Stomach (tissue), 4 donors: ENCODE measurements at regions not wholly inside any gene's neighbourhood (a gene's known extent, or its start where the extent isn't known, plus 50 kb on each side); places are given as distances from the start of the nearest gene placed in this dataset.

Experiments
- EP300 ChIP-seq: sonication (generic); formaldehyde crosslinking; IDR thresholded peaks from one replicate; pipeline ENCODE4 v1.6.1; 2017; ENCODE audit warnings: antibody characterized with exemption
- POLR2A ChIP-seq, 4 donors: fragments of 450-650 bp; IDR thresholded peaks; one replicate each; pipeline ENCODE4 v1.6.1; 2016; ENCODE audit warnings: antibody characterized with exemption in 4 of 4, control low read depth in 2 of 4, mild to moderate bottlenecking in 1 of 4, moderate library complexity in 1 of 4
- POLR2AphosphoS5 ChIP-seq, 3 donors: sonication (generic); formaldehyde crosslinking; IDR thresholded peaks; one replicate each; pipeline ENCODE4 v1.6.1; 2016; ENCODE audit warnings: antibody characterized with exemption in 3 of 3
- TF ChIP-seq, protein P1 (sequence below), 7 experiments: fragments of 450-650 bp in 4 of 7; fragments of 200-600 bp in 3 of 7; sonication (generic) in 3 of 7; IDR thresholded peaks; one replicate each; pipeline ENCODE4 v1.5.1; 2016 to 2019; ENCODE audit warnings: antibody characterized with exemption in 7 of 7, control low read depth in 2 of 7, mild to moderate bottlenecking in 1 of 7

DNA sequence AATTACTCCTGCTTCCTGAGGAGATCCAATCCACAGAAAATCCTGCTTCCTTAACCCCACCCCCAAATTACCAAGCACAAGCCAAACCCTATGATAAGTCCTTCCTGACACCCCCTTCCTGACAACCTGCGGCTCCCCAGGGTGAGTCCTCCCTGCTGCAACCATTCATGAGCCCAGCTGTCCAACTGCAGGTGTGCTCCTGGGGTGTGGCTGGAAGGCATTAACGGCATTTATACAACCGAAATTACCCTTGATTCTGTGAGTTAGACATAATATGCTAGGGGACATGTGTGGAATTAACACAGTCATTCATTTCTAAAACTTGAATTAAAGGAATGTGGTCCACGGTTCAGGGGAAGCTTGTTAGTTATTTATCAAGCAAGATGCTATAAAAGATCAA lies 119.0 kb upstream of the ALKAL2 start:
- TF ChIP-seq, protein P1, sequence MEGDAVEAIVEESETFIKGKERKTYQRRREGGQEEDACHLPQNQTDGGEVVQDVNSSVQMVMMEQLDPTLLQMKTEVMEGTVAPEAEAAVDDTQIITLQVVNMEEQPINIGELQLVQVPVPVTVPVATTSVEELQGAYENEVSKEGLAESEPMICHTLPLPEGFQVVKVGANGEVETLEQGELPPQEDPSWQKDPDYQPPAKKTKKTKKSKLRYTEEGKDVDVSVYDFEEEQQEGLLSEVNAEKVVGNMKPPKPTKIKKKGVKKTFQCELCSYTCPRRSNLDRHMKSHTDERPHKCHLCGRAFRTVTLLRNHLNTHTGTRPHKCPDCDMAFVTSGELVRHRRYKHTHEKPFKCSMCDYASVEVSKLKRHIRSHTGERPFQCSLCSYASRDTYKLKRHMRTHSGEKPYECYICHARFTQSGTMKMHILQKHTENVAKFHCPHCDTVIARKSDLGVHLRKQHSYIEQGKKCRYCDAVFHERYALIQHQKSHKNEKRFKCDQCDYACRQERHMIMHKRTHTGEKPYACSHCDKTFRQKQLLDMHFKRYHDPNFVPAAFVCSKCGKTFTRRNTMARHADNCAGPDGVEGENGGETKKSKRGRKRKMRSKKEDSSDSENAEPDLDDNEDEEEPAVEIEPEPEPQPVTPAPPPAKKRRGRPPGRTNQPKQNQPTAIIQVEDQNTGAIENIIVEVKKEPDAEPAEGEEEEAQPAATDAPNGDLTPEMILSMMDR (IDR thresholded peaks at IDR 0.05) = no peak
- TF ChIP-seq POLR2A (IDR thresholded peaks at IDR 0.05) = no peak
- no peak for TF ChIP-seq EP300
- no peak for TF ChIP-seq POLR2AphosphoS5 (IDR thresholded peaks at IDR 0.05)
